IPS-NIHi7 (cell line): ENCODE measurements at regions not wholly inside any gene's neighbourhood (a gene's known extent, or its start where the extent isn't known, plus 50 kb on each side); places are given as distances from the start of the nearest gene placed in this dataset.
"Not testable (repeated sequence)": the region's sequence is repeated elsewhere in the genome, so short reads cannot be mapped to it uniquely, and the experiment has no call there.

Experiments
- DNase-seq: peaks from one replicate; pipeline ENCODE4 v3.0.0; 2012; ENCODE audit warnings: mixed read lengths; ENCODE audit errors: extremely low spot score

GRCh38 chr3:124043023-124043422, 51.1 kb upstream of the ROPN1 start:
- no peak for DNase-seq

- DNase-seq: no peak
Observed at GRCh38 chr3:124044956-124045355, 53.0 kb upstream of the ROPN1 start.

GRCh38 chr3:124048967-124049798, 57.3 kb upstream of the ROPN1 start:
- no peak for DNase-seq

- DNase-seq: no peak
Observed at GRCh38 chr3:124051636-124052035, 59.7 kb upstream of the ROPN1 start.

- DNase-seq: no peak
Observed at GRCh38 chr3:124053871-124054270, 61.9 kb upstream of the ROPN1 start.

- DNase-seq: no peak
Observed at GRCh38 chr3:124056846-124057245, 64.9 kb upstream of the ROPN1 start.

GRCh38 chr3:124057420-124057819, 65.5 kb upstream of the ROPN1 start:
- no peak for DNase-seq

GRCh38 chr3:124059580-124059979, 67.7 kb upstream of the ROPN1 start:
- no peak for DNase-seq

- no peak for DNase-seq
Observed at GRCh38 chr3:124063197-124063909, 71.4 kb upstream of the ROPN1 start.

- no peak for DNase-seq
Observed at GRCh38 chr3:124064050-124064449, 72.1 kb upstream of the ROPN1 start.

- not testable (repeated sequence) for DNase-seq
Observed at GRCh38 chr3:124066543-124066942, 74.6 kb upstream of the ROPN1 start.

GRCh38 chr3:124069706-124070105, 77.8 kb upstream of the ROPN1 start:
- DNase-seq: not testable (repeated sequence)

GRCh38 chr3:124075090-124075489, 83.2 kb upstream of the ROPN1 start:
- not testable (repeated sequence) for DNase-seq

GRCh38 chr3:124075753-124076152, 83.8 kb upstream of the ROPN1 start:
- no peak for DNase-seq

- no peak for DNase-seq
Observed at GRCh38 chr3:124076235-124076634, 84.3 kb upstream of the ROPN1 start.

GRCh38 chr3:124078953-124079911, 87.3 kb upstream of the ROPN1 start:
- peak; percentile 48 for DNase-seq

GRCh38 chr3:124079912-124080276, 88.0 kb upstream of the ROPN1 start:
- no peak for DNase-seq

GRCh38 chr3:124082343-124082742, 90.4 kb upstream of the ROPN1 start:
- no peak for DNase-seq

- no peak for DNase-seq
Observed at GRCh38 chr3:124084022-124084881, 92.3 kb upstream of the ROPN1 start.

GRCh38 chr3:124088801-124089200, 96.9 kb upstream of the ROPN1 start:
- no peak for DNase-seq

- no peak for DNase-seq
Observed at GRCh38 chr3:124089214-124089613, 97.3 kb upstream of the ROPN1 start.
